K562 (cell line): ENCODE measurements at regions not wholly inside any gene's neighbourhood (a gene's known extent, or its start where the extent isn't known, plus 50 kb on each side); places are given as distances from the start of the nearest gene placed in this dataset.

Experiments used
- ATAC-seq: fragments of 200-7000 bp; cut with Tn5 transposase; 3 replicates; pipeline ENCODE4 v1.9.1; 2020; ENCODE audit warnings: moderate library complexity
- BruUV-seq: library from RNA; stranded (reverse); fragments of 400-500 nt; replicated peaks from 2 replicates; lab custom pipeline; 2021; lab: Mats Ljungman, UMichigan
- CTCF ChIA-PET: fragments of 300-600 bp; formaldehyde crosslinking; extraction: SDS; loops from one replicate; lab custom pipeline; 2021; ENCODE audit warnings: low intra/inter-chr PET ratio; lab: Yijun Ruan, JAX
- POLR2A ChIA-PET: fragments of 300-600, 350-650 bp; sonication (Branson Sonifier 250); formaldehyde crosslinking; extraction: SDS; loops from one replicate; lab custom pipeline; 2021; ENCODE audit warnings: antibody characterized with exemption, inconsistent platforms; lab: Yijun Ruan, JAX
- DNase-seq, 4 experiments: peaks; one replicate each; pipeline versions ENCODE4 v3.0.0 to v3.0.0-alpha.2; 2011 to 2018; ENCODE audit warnings: low spot score in 3 of 4, mixed read lengths in 3 of 4; ENCODE audit errors: extremely low read depth in 1 of 4
- FAIRE-seq: peaks from 2 replicates; lab custom pipeline; 2011; peaks lifted over from hg19 to GRCh38; lab: Jason Lieb, UNC
- H2AFZ ChIP-seq: 2 replicates; pipeline ENCODE4 v1.6.0; 2011; ENCODE audit warnings: low read depth, low read length, control low read depth, inconsistent platforms
- H3K27ac ChIP-seq: fragments of 200-600 bp; 3 replicates; pipeline ENCODE4 v1.8.0; 2011; ENCODE audit warnings: low read depth, mild to moderate bottlenecking, control low read depth, inconsistent platforms, low read length, moderate library complexity, mixed read lengths; ENCODE audit errors: extremely low read depth
- H3K27me3 ChIP-seq, 2 experiments: fragments of 300-600 bp in 1 of 2; 2 replicates in 1 of 2; 3 replicates in 1 of 2; pipeline versions ENCODE4 v1.6.0 to v1.8.0; 2011; ENCODE audit warnings: inconsistent platforms in 2 of 2, low read length in 2 of 2, mild to moderate bottlenecking in 1 of 2, mixed read lengths in 1 of 2, moderate library complexity in 1 of 2; ENCODE audit not compliant: control insufficient read depth in 2 of 2, insufficient read depth in 2 of 2
- H3K36me3 ChIP-seq: fragments of 300-600 bp; 3 replicates; pipeline ENCODE4 v1.8.0; 2011; ENCODE audit warnings: mild to moderate bottlenecking, low read length, inconsistent platforms; ENCODE audit not compliant: control insufficient read depth, insufficient read depth
- H3K4me1 ChIP-seq, 2 experiments: fragments of 200-600 bp in 1 of 2; replicated peaks in 1 of 2; 2 replicates in 1 of 2; 3 replicates in 1 of 2; pipeline versions ENCODE4 v1.5.1 to v1.8.0; 2011; ENCODE audit warnings: inconsistent platforms in 2 of 2, low read length in 2 of 2, mild to moderate bottlenecking in 1 of 2, mixed read lengths in 1 of 2, moderate library complexity in 1 of 2; ENCODE audit not compliant: control insufficient read depth in 2 of 2, insufficient read depth in 2 of 2
- H3K4me2 ChIP-seq: 2 replicates; pipeline ENCODE4 v1.6.1; 2011; ENCODE audit warnings: low read length, control low read depth, inconsistent platforms, mixed read lengths; ENCODE audit not compliant: insufficient read depth
- H3K4me3 ChIP-seq: fragments of 200-600 bp; sonication (generic), shearing (Covaris generic); 2 replicates; pipeline ENCODE4 v1.5.1; 2016; ENCODE audit warnings: control low read depth, inconsistent platforms
- H3K79me2 ChIP-seq: fragments of 200-600 bp; 3 replicates; pipeline ENCODE4 v1.8.0; 2011; ENCODE audit warnings: low read length, inconsistent platforms; ENCODE audit not compliant: control insufficient read depth, insufficient read depth
- H3K9ac ChIP-seq, 2 experiments: 2 replicates each; pipeline versions ENCODE4 v1.6.0 to v1.6.1; 2011; ENCODE audit warnings: low read depth in 2 of 2, low read length in 2 of 2, control low read depth in 1 of 2, inconsistent platforms in 1 of 2, mild to moderate bottlenecking in 1 of 2, mixed read lengths in 1 of 2; ENCODE audit not compliant: insufficient read depth in 1 of 2
- H3K9me1 ChIP-seq: one replicate; pipeline ENCODE4 v1.6.0; 2011; ENCODE audit warnings: inconsistent platforms, mild to moderate bottlenecking, low read length, moderate library complexity; ENCODE audit not compliant: control insufficient read depth, insufficient read depth
- H3K9me3 ChIP-seq: replicated peaks from 2 replicates; pipeline ENCODE4 v1.5.1; 2011; ENCODE audit warnings: low read depth, low read length, inconsistent platforms; ENCODE audit not compliant: control insufficient read depth, insufficient read depth
- H4K20me1 ChIP-seq: replicated peaks from 2 replicates; pipeline ENCODE4 v1.6.1; 2011; ENCODE audit warnings: low read length, inconsistent platforms, mixed read lengths; ENCODE audit not compliant: control insufficient read depth, insufficient read depth
- ADNP ChIP-seq: fragments of 200-800 bp; sonication (Bioruptor generic); IDR thresholded peaks from 2 replicates; pipeline ENCODE4 v1.6.1; 2016; ENCODE audit warnings: missing genetic modification characterization, missing compliant biosample characterization
- FOSL1 ChIP-seq: fragments of 200-800 bp; sonication (Bioruptor generic); conservative IDR thresholded peaks from 2 replicates; pipeline ENCODE4 v1.6.1; 2016; ENCODE audit warnings: missing genetic modification characterization, missing compliant biosample characterization
- ILF3 ChIP-seq: fragments of 450-650 bp; IDR thresholded peaks from 2 replicates; pipeline ENCODE4 v1.6.1; 2018; ENCODE audit warnings: antibody characterized with exemption, mild to moderate bottlenecking, moderate library complexity, borderline replicate concordance
- MYC ChIP-seq, 2 experiments: fragments of 250-450 bp in 1 of 2; sonication (Bioruptor Pico) in 1 of 2; IDR thresholded peaks; 2 replicates each; pipeline versions ENCODE4 v1.5.1 to v1.6.1; 2012 to 2021; ENCODE audit warnings: low read depth in 2 of 2, borderline replicate concordance in 1 of 2, improper control_type of control experiment in 1 of 2, low read length in 1 of 2, mild to moderate bottlenecking in 1 of 2, moderate library complexity in 1 of 2
- RFX5 ChIP-seq: IDR thresholded peaks from 2 replicates; pipeline ENCODE4 v1.6.1; 2011; ENCODE audit warnings: low read depth, mild to moderate bottlenecking, improper control_type of control experiment, low read length
- SMARCB1 ChIP-seq: IDR thresholded peaks from 2 replicates; pipeline ENCODE4 v1.6.1; 2011; ENCODE audit warnings: improper control_type of control experiment, low read depth; ENCODE audit not compliant: insufficient read length
- STAG1 ChIP-seq: sonication (generic); formaldehyde crosslinking; IDR thresholded peaks from 2 replicates; pipeline ENCODE4 v1.5.0; 2020; ENCODE audit warnings: missing genetic modification reagents, borderline replicate concordance
- XRCC5 ChIP-seq: fragments of 200-400 bp; formaldehyde crosslinking; IDR thresholded peaks from 2 replicates; pipeline ENCODE4 v1.6.1; 2017; ENCODE audit warnings: low read depth, mild to moderate bottlenecking, low read length
- WGBS: fragments of 100-300 bp; shearing (Covaris generic); methylation state at CpG from one replicate; pipeline ENCODE4 v1.1.6; 2016; ENCODE audit warnings: low coverage, mixed read lengths; ENCODE audit not compliant: insufficient coverage; ENCODE audit errors: missing lambda C conversion rate; 5-methylcytosine and 5-hydroxymethylcytosine counted together
- in situ Hi-C: fragments of 300-500 bp; cut with MboI; formaldehyde crosslinking; loops from 4 replicates; pipeline ENCODE4 v1.15.0; 2018; ENCODE audit warnings: inconsistent platforms, mixed read lengths
- intact Hi-C: fragments of 100-400 bp; cut with micrococcal nuclease; formaldehyde crosslinking; loops from 2 replicates; pipeline ENCODE4 v1.14.2; 2022

DNA sequence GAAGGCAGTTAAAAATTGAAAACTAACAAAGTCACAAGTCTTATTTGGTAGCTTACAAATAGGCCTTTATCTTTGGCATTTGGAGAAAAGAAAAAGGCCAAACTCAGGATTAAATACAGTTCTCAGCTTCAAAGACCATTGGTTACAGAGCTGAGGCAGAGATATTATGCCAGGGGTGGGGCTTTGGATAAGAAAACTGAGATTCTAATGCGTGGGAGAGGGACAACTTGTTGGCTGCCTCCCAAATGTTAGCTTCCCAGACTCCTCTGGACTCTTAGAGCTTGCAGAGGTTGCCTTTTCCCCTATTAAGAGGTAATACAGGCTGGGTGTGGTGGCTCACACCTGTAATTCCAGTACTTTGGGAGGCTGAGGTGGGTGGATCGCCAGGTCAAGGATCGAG is 231.8 kb downstream of the SQOR start:
- H3K27ac ChIP-seq, result no peak overlapping the region
- H4K20me1 ChIP-seq, result no peaks in the 10 kb centered on the region
- H3K9ac ChIP-seq, result no peak overlapping the region
- ChIA-PET CTCF (no interaction called here), POLR2A (no interaction called here)
- H3K4me1 ChIP-seq, result no peaks in the 10 kb centered on the region
- H3K9me3 ChIP-seq, result no peaks in the 10 kb centered on the region
- H3K79me2 ChIP-seq, result no peaks in the 10 kb centered on the region
- DNase-seq, result no peak
- WGBS, result 0% methylated on average over 3 of the region's 3 CpGs
- no peak overlapping the region for H2AFZ ChIP-seq
- H3K9me1 ChIP-seq, result no peaks in the 10 kb centered on the region
- TF ChIP-seq SMARCB1 (no peak), RFX5 (no peak), STAG1 (CRISPR knock-in tag) (no peak), ADNP (tag) (no peak)
- TF ChIP-seq, all 486 proteins: peak for 0
- Histone ChIP-seq H3K27me3 (no peaks in the 10 kb centered on the region), H3K4me2 (no peak overlapping the region), H3K4me3 (no peak overlapping the region), H3K36me3 (no peaks in the 10 kb centered on the region)
- intact Hi-C loops, result no loop called here
- no peak for ATAC-seq
- no peak for FAIRE-seq
- in situ Hi-C loops, result no loop called here
- no TSS peak for BruUV-seq

DNA sequence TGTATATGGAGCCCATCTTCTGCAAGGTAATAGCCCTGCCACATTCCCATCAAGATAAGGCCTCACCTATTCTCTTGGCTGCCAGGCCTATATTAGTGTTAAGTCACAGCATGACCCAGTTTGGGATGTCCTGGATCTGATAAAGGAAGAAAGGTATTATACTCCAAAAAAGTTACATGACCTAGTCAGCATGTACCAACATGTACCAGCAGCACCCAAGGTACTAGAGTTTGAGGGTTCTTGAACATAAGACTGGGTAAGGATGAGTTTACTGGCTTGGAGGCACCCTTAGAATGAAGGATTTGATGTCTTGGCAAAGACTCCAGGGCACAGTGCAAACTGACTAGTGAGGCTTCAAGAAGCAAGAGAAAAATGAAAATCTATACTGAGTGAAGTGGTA is 232.5 kb downstream of the SQOR start:
- no peak overlapping the region for H3K4me2 ChIP-seq
- no peak overlapping the region for H2AFZ ChIP-seq
- no peaks in the 10 kb centered on the region for H4K20me1 ChIP-seq
- intact Hi-C loops, result no loop called here
- no peaks in the 10 kb centered on the region for H3K9me3 ChIP-seq
- no peaks in the 10 kb centered on the region for H3K27me3 ChIP-seq
- no peak for FAIRE-seq
- no peak for TF ChIP-seq ILF3
- TF ChIP-seq XRCC5, result no peak
- no peak for TF ChIP-seq FOSL1
- TF ChIP-seq MYC (IDR thresholded peaks at IDR 0.05; ENCODE audit: low read depth, low read length), result no peak
- no peak for TF ChIP-seq MYC (CRISPR knock-in tag; IDR thresholded peaks at IDR 0.05; ENCODE audit: borderline replicate concordance, low read depth)
- no peaks in the 10 kb centered on the region for H3K79me2 ChIP-seq
- no peak overlapping the region for H3K27ac ChIP-seq
- DNase-seq, result no peak
- no peak overlapping the region for H3K9ac ChIP-seq
- H3K4me3 ChIP-seq, result no peak overlapping the region
- H3K9me1 ChIP-seq, result no peaks in the 10 kb centered on the region
- no peaks in the 10 kb centered on the region for H3K36me3 ChIP-seq
- H3K4me1 ChIP-seq, result no peaks in the 10 kb centered on the region
- no peak for ATAC-seq
- in situ Hi-C loops, result no loop called here
- BruUV-seq, result no TSS peak
- POLR2A ChIA-PET, result no interaction called here
- CTCF ChIA-PET, result no interaction called here
